Nephron (organoid): ENCODE measurements at regions not wholly inside any gene's neighbourhood (a gene's known extent, or its start where the extent isn't known, plus 50 kb on each side); places are given as distances from the start of the nearest gene placed in this dataset.

ENCODE experiments used
- H3K27ac Mint-ChIP-seq, 3 experiments: 2 replicates each; pipeline ENCODE4 v1.8.0; 2020; ENCODE audit warnings: mixed read lengths in 3 of 3, mild to moderate bottlenecking in 2 of 3, moderate library complexity in 1 of 3
- H3K27me3 Mint-ChIP-seq: 2 replicates; pipeline ENCODE4 v1.8.0; 2021; ENCODE audit warnings: low read depth, mild to moderate bottlenecking, moderate library complexity, mixed read lengths
- H3K36me3 Mint-ChIP-seq: 2 replicates; pipeline ENCODE4 v1.8.0; 2020; ENCODE audit warnings: low read depth, mixed read lengths
- H3K4me1 Mint-ChIP-seq: 2 replicates; pipeline ENCODE4 v1.8.0; 2020; ENCODE audit warnings: mixed read lengths
- H3K4me3 Mint-ChIP-seq, 3 experiments: 2 replicates each; pipeline ENCODE4 v1.8.0; 2020; ENCODE audit warnings: mild to moderate bottlenecking in 3 of 3, mixed read lengths in 3 of 3, moderate library complexity in 2 of 3
- H3K9me3 Mint-ChIP-seq: 2 replicates; pipeline ENCODE4 v1.8.0; 2020; ENCODE audit warnings: mixed read lengths
- CTCF ChIP-seq, 3 experiments: fragments of 200-600 bp; sonication (generic); IDR thresholded peaks; one replicate each; pipeline ENCODE4 v1.5.0; 2021; ENCODE audit warnings: antibody characterized with exemption in 3 of 3; ENCODE audit not compliant: unreplicated experiment in 3 of 3

GRCh38 chr4:143085224-143085623 lies 99.5 kb upstream of the USP38 start:
- TF ChIP-seq CTCF (IDR thresholded peaks at IDR 0.05; ENCODE audit: unreplicated experiment in 3 of 3) = peak; percentile 31 to 47 (median 40)
- peak overlapping the region in 1 of 3 experiments; percentile 33 for H3K27ac Mint-ChIP-seq
- H3K9me3 Mint-ChIP-seq = peaks cover 5% of the 10 kb centered on the region
- H3K27me3 Mint-ChIP-seq = no peaks in the 10 kb centered on the region
- H3K4me3 Mint-ChIP-seq = no peak overlapping the region
- peaks cover 35% of the 10 kb centered on the region for H3K4me1 Mint-ChIP-seq
- H3K36me3 Mint-ChIP-seq = no peaks in the 10 kb centered on the region

GRCh38 chr4:143085659-143086058 lies 99.1 kb upstream of the USP38 start:
- Mint-ChIP-seq H3K27me3 (no peaks in the 10 kb centered on the region), H3K9me3 (peaks cover 6% of the 10 kb centered on the region), H3K4me3 (no peak overlapping the region), H3K36me3 (no peaks in the 10 kb centered on the region), H3K27ac (peak overlapping the region in 2 of 3 experiments; percentile 34 to 58), H3K4me1 (peaks cover 35% of the 10 kb centered on the region)
- TF ChIP-seq CTCF (IDR thresholded peaks at IDR 0.05; ENCODE audit: unreplicated experiment in 3 of 3) = no peak

- Mint-ChIP-seq H3K36me3 (no peaks in the 10 kb centered on the region), H3K4me1 (peaks cover 20% of the 10 kb centered on the region), H3K27me3 (no peaks in the 10 kb centered on the region), H3K9me3 (peaks cover 11% of the 10 kb centered on the region), H3K27ac (no peak overlapping the region), H3K4me3 (no peak overlapping the region)
- TF ChIP-seq CTCF (IDR thresholded peaks at IDR 0.05; ENCODE audit: unreplicated experiment in 3 of 3) = no peak
Measured at GRCh38 chr4:143089291-143089690, 95.4 kb upstream of the USP38 start.

GRCh38 chr4:143089847-143090246 lies 94.9 kb upstream of the USP38 start:
- Mint-ChIP-seq H3K9me3 (peaks cover 11% of the 10 kb centered on the region), H3K4me3 (no peak overlapping the region), H3K4me1 (peaks cover 15% of the 10 kb centered on the region), H3K27me3 (no peaks in the 10 kb centered on the region), H3K27ac (no peak overlapping the region), H3K36me3 (no peaks in the 10 kb centered on the region)
- no peak for TF ChIP-seq CTCF (IDR thresholded peaks at IDR 0.05; ENCODE audit: unreplicated experiment in 3 of 3)

- Mint-ChIP-seq H3K4me1 (peaks cover 9% of the 10 kb centered on the region), H3K36me3 (no peaks in the 10 kb centered on the region), H3K9me3 (peaks cover 11% of the 10 kb centered on the region), H3K27ac (no peak overlapping the region), H3K27me3 (no peaks in the 10 kb centered on the region), H3K4me3 (no peak overlapping the region)
- TF ChIP-seq CTCF (IDR thresholded peaks at IDR 0.05; ENCODE audit: unreplicated experiment in 3 of 3) = no peak
Measured at GRCh38 chr4:143091862-143092261, 92.9 kb upstream of the USP38 start.

- H3K9me3 Mint-ChIP-seq = peaks cover 10% of the 10 kb centered on the region
- no peak for TF ChIP-seq CTCF (IDR thresholded peaks at IDR 0.05; ENCODE audit: unreplicated experiment in 3 of 3)
- no peak overlapping the region for H3K4me3 Mint-ChIP-seq
- no peaks in the 10 kb centered on the region for H3K36me3 Mint-ChIP-seq
- no peaks in the 10 kb centered on the region for H3K4me1 Mint-ChIP-seq
- no peaks in the 10 kb centered on the region for H3K27me3 Mint-ChIP-seq
- no peak overlapping the region for H3K27ac Mint-ChIP-seq
Measured at GRCh38 chr4:143095447-143095846, 89.3 kb upstream of the USP38 start.
